ENCODE measurements at regions not wholly inside any gene's neighbourhood (a gene's known extent, or its start where the extent isn't known, plus 50 kb on each side); places are given as distances from the start of the nearest gene placed in this dataset.

DNA sequence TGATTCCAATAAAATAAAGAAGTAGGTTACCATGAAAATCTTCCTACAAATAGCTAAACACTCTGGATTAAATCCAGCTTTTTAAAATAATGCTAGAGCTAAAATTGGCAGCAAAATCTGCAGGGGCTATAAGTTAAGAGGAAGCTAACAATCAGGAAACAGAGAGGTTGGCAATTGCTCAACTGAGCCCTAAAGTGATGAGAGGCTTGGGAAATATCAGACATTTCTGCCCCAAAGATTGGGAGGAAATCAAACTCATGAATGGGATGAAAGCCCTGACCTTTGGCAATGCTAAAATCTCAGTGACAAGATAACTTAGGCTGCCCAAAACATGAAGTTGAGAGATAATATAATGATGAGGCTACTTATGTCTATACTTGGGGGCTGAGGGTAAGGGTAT lies 1437.9 kb downstream of the EFNB2 start:
- Mint-ChIP-seq H3K36me3 (ENCODE audit: low read depth) (no peaks in the 10 kb centered on the region), H3K27ac (ENCODE audit: unreplicated experiment) (no peak overlapping the region), H3K4me1 (ENCODE audit: low read depth) (no peaks in the 10 kb centered on the region), H3K4me3 (ENCODE audit: unreplicated experiment) (no peak overlapping the region), H3K27me3 (ENCODE audit: low read depth) (no peaks in the 10 kb centered on the region), H3K9me3 (ENCODE audit: low read depth) (no peaks in the 10 kb centered on the region)
- DNase-seq (ENCODE audit: low spot score) = no peak
- TF ChIP-seq, protein P1, sequence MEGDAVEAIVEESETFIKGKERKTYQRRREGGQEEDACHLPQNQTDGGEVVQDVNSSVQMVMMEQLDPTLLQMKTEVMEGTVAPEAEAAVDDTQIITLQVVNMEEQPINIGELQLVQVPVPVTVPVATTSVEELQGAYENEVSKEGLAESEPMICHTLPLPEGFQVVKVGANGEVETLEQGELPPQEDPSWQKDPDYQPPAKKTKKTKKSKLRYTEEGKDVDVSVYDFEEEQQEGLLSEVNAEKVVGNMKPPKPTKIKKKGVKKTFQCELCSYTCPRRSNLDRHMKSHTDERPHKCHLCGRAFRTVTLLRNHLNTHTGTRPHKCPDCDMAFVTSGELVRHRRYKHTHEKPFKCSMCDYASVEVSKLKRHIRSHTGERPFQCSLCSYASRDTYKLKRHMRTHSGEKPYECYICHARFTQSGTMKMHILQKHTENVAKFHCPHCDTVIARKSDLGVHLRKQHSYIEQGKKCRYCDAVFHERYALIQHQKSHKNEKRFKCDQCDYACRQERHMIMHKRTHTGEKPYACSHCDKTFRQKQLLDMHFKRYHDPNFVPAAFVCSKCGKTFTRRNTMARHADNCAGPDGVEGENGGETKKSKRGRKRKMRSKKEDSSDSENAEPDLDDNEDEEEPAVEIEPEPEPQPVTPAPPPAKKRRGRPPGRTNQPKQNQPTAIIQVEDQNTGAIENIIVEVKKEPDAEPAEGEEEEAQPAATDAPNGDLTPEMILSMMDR (IDR thresholded peaks at IDR 0.05) = no peak

DNA sequence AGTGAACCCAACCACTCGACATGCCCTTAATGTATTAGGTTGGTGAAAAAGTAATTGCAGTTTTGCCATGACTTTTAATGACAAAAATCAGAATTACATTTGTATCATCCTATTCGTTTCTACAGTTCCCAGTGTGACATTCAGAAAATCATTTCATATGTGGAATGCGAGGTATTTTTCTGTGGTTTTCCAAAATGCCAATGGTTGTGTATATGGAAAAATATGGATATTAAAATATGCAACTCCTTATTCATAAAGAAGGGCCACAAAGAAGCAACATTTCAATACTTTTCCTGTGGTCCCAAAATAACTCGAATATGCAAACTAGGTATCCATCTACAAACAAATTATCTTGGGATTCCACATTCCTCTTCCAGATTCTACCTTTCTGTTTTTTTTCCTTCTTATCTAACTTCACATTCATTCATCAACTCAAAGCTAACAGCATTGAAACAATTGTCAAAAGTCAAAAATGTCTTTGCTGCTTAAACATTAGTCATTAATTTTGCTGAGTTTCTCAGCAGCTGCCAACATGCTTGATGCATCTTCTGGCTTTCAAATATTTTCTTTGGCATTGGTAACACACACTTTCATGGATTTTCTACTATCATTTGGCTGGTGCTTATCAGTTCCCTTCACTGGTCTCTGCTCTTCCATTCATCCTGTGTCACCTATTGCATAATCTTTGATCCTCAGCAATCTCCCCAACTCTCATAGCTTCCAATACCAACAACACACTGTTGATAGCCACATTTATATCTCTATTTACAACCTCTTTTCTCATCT lies 1445.4 kb downstream of the EFNB2 start:
- peaks cover 27% of the 10 kb centered on the region for H3K4me1 Mint-ChIP-seq (ENCODE audit: low read depth)
- no peaks in the 10 kb centered on the region for H3K36me3 Mint-ChIP-seq (ENCODE audit: low read depth)
- H3K27me3 Mint-ChIP-seq (ENCODE audit: low read depth) = no peaks in the 10 kb centered on the region
- TF ChIP-seq, protein P1 (IDR thresholded peaks at IDR 0.05) = no peak
- DNase-seq (ENCODE audit: low spot score) = no peak
- no peaks in the 10 kb centered on the region for H3K9me3 Mint-ChIP-seq (ENCODE audit: low read depth)
- peak overlapping the region; percentile 58 for H3K27ac Mint-ChIP-seq (ENCODE audit: unreplicated experiment)
- no peak overlapping the region for H3K4me3 Mint-ChIP-seq (ENCODE audit: unreplicated experiment)

DNA sequence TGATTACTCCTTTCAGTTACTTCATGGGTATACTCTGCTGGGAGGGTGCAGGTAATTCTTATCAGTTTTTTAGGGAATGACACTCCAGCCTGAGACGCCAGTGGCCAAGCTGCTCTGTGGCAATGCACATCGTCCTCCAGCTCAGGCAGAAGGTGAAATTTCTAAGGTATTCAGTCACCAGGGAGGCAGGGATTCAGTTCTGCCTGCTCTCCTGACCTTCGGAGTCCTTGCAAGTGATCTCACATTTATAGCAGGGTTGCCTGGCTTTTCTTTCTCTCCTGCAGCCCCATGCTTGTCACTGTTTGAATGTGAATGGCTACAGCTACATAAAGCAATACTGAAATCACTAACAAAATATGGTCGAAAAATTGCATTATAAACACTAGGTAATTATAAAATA lies 1447.5 kb downstream of the EFNB2 start:
- Mint-ChIP-seq H3K27me3 (ENCODE audit: low read depth) (no peaks in the 10 kb centered on the region), H3K4me1 (ENCODE audit: low read depth) (peaks cover 27% of the 10 kb centered on the region), H3K9me3 (ENCODE audit: low read depth) (no peaks in the 10 kb centered on the region), H3K27ac (ENCODE audit: unreplicated experiment) (peak overlapping the region; percentile 24), H3K4me3 (ENCODE audit: unreplicated experiment) (no peak overlapping the region), H3K36me3 (ENCODE audit: low read depth) (no peaks in the 10 kb centered on the region)
- no peak for DNase-seq (ENCODE audit: low spot score)
- TF ChIP-seq, protein P1 (IDR thresholded peaks at IDR 0.05) = no peak

DNA sequence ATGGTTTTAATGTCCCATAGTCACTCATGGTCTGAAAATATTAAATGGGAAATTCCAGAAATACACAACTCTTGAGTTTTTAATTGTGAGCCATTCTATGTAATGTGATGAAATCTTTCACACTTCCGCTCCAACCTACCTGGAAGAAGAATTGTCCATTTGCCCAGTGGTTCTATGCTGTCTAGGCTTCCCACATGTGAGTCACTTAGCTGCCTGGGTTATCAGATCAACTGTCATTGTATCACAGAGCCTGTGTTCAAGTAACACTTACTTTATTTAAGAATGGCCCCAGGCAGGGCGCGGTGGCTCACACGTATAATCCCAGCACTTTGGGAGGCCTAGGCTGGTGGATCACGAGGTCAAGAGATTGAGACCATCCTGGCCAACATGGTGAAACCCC lies 1450.5 kb downstream of the EFNB2 start:
- peaks cover 10% of the 10 kb centered on the region for H3K4me1 Mint-ChIP-seq (ENCODE audit: low read depth)
- no peak for DNase-seq (ENCODE audit: low spot score)
- H3K9me3 Mint-ChIP-seq (ENCODE audit: low read depth) = no peaks in the 10 kb centered on the region
- no peak overlapping the region for H3K4me3 Mint-ChIP-seq (ENCODE audit: unreplicated experiment)
- H3K27me3 Mint-ChIP-seq (ENCODE audit: low read depth) = no peaks in the 10 kb centered on the region
- no peaks in the 10 kb centered on the region for H3K36me3 Mint-ChIP-seq (ENCODE audit: low read depth)
- no peak overlapping the region for H3K27ac Mint-ChIP-seq (ENCODE audit: unreplicated experiment)
- TF ChIP-seq, protein P1 (IDR thresholded peaks at IDR 0.05) = no peak

DNA sequence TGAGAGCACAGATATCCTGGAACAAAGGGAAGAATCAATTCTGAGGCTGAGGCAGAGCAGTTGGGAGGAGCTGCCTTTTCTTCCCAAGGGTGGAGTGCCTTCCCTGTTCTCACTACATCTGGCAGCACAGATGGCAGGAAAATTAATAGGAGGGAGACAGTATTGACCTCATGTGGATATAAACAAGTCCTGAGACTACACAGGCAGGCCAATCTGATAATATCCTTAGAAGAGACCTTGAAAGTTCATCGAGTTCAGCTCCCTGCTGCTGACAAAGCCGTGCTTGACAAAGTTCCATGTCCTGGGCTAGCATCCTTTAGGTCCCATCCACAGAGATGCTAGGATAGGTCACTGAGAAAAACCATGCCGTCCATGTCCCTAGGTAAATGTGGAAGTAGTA lies 1451.5 kb downstream of the EFNB2 start:
- Mint-ChIP-seq H3K36me3 (ENCODE audit: low read depth) (no peaks in the 10 kb centered on the region), H3K9me3 (ENCODE audit: low read depth) (no peaks in the 10 kb centered on the region), H3K27me3 (ENCODE audit: low read depth) (no peaks in the 10 kb centered on the region), H3K4me3 (ENCODE audit: unreplicated experiment) (no peak overlapping the region), H3K27ac (ENCODE audit: unreplicated experiment) (no peak overlapping the region), H3K4me1 (ENCODE audit: low read depth) (peaks cover 3% of the 10 kb centered on the region)
- TF ChIP-seq, protein P1 (IDR thresholded peaks at IDR 0.05) = no peak
- DNase-seq (ENCODE audit: low spot score) = no peak

All from chondrocyte (in vitro differentiated cells).